A549 (cell line): ENCODE measurements at regions not wholly inside any gene's neighbourhood (a gene's known extent, or its start where the extent isn't known, plus 50 kb on each side); places are given as distances from the start of the nearest gene placed in this dataset.

Source experiments
- CTCF ChIP-seq: fragments of >200 bp; sonication (Bioruptor Twin); formaldehyde crosslinking; IDR thresholded peaks from 3 replicates; pipeline ENCODE4 v1.5.1; 2016
- EP300 ChIP-seq, 2 experiments: fragments of >200 bp; sonication (Bioruptor Twin); formaldehyde crosslinking; IDR thresholded peaks; 2 replicates in 1 of 2; 3 replicates in 1 of 2; pipeline ENCODE4 v1.6.1; 2016 to 2017
- JUNB ChIP-seq: fragments of >200 bp; sonication (Bioruptor Twin); formaldehyde crosslinking; IDR thresholded peaks from 2 replicates; pipeline ENCODE4 v1.6.1; 2016
- REST ChIP-seq: fragments of 200-600 bp; sonication (generic); IDR thresholded peaks from 2 replicates; pipeline ENCODE4 v1.6.1; 2016; ENCODE audit warnings: antibody characterized with exemption, mild to moderate bottlenecking, moderate library complexity
- TP53 ChIP-seq: fragments of 250-450 bp; sonication (Bioruptor Pico); IDR thresholded peaks from 2 replicates; pipeline ENCODE4 v1.5.0; 2021; ENCODE audit warnings: mild to moderate bottlenecking, moderate library complexity
- TF ChIP-seq, protein P1 (sequence below): fragments of >200 bp; sonication (Bioruptor Twin); formaldehyde crosslinking; IDR thresholded peaks from 3 replicates; pipeline ENCODE4 v1.6.1; 2016
- TF ChIP-seq, protein P2 (sequence below): IDR thresholded peaks from 2 replicates; pipeline ENCODE4 v1.6.1; 2012; ENCODE audit warnings: low read depth, borderline replicate concordance

DNA sequence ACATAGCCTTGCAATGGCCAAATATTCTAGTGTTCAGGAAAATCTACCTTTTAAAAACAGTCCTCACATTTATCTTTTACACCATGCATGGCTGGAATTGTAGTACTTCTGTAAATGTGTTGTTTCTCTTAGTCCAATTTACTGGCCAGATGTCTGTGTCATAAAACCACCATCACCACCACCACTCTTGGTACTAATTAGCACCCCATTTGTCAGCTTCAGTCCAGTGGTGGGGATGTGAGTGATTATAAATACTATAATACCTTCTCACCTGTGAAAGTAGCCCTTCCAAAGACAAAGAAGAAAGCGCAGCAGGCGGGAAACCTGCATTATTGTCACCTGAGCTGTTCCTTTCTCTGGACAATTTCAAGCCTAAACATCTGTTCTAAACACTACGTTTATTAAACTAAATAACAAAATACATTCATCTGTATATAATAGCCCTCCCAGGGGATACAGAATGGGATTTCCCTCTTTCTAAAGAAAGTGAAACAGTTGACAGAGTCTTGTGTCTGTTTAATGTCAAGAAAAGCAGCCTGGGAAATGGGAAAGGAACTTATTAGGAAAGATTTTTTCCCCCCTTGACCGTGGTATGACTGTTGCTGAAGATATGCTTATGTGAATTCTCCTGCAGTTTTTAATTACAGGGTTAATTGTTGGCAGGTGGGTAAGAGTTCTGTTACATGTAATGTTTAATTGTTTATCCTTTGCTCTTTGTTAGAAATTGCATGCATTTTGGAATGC is 144.5 kb upstream of the NUDT12 start:
- TF ChIP-seq JUNB = no peak
- TF ChIP-seq CTCF = no peak
- no peak for TF ChIP-seq TP53 (CRISPR knock-in tag)
- TF ChIP-seq, protein P1, sequence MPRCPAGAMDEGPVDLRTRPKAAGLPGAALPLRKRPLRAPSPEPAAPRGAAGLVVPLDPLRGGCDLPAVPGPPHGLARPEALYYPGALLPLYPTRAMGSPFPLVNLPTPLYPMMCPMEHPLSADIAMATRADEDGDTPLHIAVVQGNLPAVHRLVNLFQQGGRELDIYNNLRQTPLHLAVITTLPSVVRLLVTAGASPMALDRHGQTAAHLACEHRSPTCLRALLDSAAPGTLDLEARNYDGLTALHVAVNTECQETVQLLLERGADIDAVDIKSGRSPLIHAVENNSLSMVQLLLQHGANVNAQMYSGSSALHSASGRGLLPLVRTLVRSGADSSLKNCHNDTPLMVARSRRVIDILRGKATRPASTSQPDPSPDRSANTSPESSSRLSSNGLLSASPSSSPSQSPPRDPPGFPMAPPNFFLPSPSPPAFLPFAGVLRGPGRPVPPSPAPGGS = no peak
- no peak for TF ChIP-seq REST
- TF ChIP-seq, protein P2, sequence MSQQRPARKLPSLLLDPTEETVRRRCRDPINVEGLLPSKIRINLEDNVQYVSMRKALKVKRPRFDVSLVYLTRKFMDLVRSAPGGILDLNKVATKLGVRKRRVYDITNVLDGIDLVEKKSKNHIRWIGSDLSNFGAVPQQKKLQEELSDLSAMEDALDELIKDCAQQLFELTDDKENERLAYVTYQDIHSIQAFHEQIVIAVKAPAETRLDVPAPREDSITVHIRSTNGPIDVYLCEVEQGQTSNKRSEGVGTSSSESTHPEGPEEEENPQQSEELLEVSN = no peak
- TF ChIP-seq EP300 (IDR thresholded peaks at IDR 0.05) = no peak
